ENCODE measurements at regions not wholly inside any gene's neighbourhood (a gene's known extent, or its start where the extent isn't known, plus 50 kb on each side); places are given as distances from the start of the nearest gene placed in this dataset.

GRCh38 chr10:20995123-20995987, 98.2 kb upstream of the NEBL start:
- no peak for DNase-seq

DNA sequence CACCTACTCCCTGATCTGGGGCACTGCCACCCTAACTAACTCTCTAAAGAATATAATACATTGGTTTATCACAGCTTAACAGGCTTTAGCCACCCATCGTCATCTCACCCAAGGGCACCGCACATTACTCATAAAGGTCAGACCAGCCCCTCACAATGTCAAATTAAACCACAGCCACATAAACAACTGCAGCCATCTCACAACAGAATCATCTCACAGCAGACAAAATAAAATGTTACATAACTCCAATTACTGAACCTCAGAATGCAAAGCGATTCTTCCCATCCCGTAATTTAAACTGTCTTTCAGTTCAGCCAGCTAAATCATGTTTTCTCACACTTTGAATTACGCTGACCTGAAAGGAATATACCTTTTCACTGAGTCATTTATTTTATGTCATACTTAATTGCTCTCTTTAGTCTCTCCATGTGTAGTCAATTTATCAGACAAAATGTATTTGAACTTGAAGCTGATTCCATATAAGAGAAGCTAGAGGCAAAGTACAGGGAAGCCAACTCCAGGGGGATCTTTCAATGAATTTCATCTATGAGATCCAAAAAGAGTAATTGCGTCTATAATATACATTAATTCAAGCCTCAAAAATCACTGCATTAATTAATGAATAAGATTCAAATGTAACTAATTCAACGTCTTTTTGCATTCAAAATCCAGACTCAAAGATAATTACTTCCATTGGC, 96.9 kb upstream of the NEBL start:
- DNase-seq, result no peak

DNA sequence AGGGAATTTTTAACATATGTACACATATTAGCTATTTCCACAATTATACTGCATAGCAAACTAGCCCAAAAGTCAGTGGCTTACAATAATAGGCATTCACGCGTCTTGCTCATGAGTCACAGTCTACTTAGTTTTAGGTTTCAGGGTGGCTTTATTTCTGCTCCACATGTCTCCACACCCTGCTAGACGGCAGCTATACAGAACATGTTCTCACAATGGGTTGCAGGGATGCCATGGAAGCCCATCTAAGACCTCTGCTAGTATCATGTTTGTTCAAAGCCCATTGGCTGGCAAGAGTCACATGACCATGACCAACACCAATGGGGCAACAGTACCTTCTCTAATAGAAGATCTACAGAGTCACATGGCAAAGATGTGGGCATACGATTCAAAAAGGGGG, 96.3 kb upstream of the NEBL start:
- DNase-seq, result no peak

DNA sequence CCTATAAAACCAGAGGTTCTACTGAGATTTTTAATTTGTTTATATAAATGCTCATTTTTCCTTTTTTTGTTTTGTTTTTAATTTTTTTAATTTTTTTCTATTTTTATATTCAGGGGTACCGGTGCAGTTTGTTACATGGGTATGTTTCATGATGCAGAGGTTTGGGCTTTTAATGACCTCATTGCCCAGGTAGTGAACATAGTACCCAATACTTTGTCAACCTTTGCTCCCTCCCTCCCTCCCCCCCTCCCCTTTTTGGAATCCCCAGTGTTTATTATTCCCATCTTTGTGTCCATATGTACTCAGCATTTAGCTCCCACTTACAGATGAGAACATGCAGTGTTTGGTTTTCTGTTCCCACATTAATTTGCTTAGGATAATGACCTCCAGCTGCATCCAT, 94.4 kb upstream of the NEBL start:
- DNase-seq, result no peak

GRCh38 chr10:20990604-20991003, 93.5 kb upstream of the NEBL start:
- DNase-seq, result no peak

DNA sequence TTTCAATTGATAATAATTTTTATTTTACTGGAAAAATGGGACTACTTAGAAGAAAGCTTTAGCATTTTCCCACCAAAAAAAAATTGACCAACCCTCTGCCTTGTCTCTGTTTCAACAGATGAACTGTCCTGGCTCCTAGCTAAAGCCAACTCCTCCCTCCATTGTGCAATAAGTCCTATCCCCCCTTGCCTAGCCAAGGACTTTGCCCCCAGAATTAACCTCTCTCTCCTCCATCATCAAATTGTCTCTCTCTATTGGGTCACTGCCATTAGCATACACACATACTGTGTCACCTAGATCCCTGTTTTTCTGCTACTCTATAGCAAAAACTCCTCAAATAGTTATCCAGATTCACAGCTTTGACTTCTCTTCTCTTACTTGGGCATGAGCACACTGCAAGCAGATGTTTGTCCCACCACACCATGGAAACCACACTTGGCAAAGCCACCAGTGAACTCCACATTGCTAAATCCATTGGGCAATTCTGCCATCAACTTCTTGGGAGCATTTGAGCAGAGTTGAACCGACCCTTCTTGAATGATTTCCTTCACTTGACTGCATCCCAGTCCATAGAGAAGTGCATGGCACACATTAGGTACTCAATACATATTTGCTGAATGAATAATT, 91.4 kb upstream of the NEBL start:
- DNase-seq, result no peak

DNA sequence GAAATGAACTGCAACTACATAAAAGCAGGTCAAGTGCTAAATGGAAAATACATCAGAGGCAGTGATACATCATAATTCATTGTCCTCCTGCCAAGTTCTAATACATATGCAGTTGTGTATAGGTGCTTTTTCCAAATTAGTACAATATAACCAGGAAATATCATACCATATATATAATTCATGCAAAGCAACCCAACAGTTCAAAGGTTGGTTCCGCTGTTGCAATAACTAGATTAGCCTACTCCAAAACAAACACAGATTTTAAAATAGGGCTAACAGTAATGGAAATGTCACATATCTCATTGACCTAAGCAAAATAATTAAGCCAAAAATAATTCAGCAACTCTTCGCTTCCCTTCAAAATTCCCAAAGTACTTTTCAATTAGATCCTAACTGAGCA, 88.9 kb upstream of the NEBL start:
- DNase-seq, result no peak

GRCh38 chr10:20984662-20985061, 87.6 kb upstream of the NEBL start:
- DNase-seq, result no peak

- DNase-seq, result no peak
These were observed 84.4 kb upstream of the NEBL start for GRCh38 chr10:20981419-20981953.

DNA sequence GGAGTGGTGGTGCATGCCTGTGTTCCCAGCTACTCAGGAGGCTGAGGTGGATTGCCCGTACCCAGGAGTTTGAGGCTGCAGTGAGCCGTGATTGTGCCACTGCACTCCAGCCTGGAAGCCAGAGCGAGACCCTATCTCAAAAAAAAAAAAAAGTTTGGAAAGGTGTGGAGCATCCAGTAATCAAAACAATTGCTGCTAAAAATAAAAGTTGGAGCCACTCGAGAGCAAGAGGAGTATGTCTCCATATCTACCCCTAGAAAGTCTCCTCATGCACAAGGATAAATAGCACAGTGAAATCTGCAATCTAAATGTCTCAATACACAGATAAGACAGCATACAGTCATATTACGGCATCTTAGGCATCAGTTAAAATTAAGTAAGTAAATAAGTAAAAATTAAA, 81.5 kb upstream of the NEBL start:
- DNase-seq, result no peak

GRCh38 chr10:20977300-20977699, 80.2 kb upstream of the NEBL start:
- DNase-seq, result no peak

DNA sequence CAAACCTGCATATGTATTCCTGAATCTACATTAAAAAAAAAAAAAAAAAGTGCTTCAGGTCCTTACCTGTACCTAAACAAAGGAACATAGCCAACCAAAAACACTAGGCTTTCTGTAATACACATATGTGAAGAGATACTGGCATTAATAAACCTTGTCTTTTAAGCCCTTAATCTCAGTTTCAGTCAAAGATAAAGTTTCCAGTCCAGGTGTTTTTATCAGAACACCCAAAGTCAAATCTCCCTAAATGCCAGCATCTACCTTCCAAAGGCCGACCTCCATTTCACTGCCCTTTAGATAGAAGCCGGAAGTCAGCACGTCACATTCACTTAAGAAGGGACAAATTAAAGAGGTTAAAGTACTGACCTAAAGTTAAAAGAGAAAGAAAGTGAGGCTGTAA, 79.8 kb upstream of the NEBL start:
- no peak for DNase-seq

GRCh38 chr10:20976390-20976789, 79.3 kb upstream of the NEBL start:
- DNase-seq, result no peak

DNA sequence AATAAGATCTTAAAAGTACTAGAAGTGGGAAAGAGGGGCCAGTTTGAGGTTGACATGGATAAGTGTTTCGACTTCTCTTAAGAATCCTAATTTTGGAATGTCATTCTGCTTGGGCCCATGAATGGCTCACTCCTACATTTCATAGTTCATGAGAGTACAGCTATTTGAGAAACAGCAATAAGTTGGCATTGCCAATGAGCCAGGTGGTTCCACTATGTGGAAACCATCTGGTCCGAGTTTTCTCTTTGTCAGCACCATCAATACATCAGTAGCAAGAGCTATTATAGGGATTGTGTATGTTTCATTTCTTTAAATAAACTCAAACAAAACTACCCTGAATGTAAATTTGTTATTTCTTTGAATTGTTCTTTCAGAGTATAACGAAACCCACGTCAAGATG, 78.1 kb upstream of the NEBL start:
- no peak for DNase-seq

GRCh38 chr10:20972925-20973324, 75.8 kb upstream of the NEBL start:
- no peak for DNase-seq

DNA sequence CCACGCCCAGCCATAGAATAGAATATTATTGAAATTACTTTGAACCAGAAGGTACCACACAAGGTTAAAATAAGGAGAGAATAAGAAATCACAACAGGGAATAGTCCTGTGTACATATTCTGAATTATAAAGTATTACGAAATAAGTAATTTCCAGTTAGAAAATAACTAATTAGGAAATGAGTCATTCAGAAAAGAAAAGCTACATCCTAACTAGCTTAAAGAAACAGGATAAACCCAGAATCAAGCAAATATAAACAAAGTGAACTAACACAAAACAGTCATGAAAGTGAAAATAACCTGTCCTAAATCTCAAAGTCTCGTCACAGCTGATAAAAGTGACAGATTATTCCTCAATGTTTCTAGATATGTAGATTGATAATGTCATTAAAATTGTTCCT, 74.8 kb upstream of the NEBL start:
- no peak for DNase-seq

- DNase-seq, result no peak
These were observed 73.6 kb upstream of the NEBL start for GRCh38 chr10:20970708-20971107.

- no peak for DNase-seq
These were observed 72.9 kb upstream of the NEBL start for GRCh38 chr10:20970044-20970443.

- no peak for DNase-seq
These were observed 69.3 kb upstream of the NEBL start for GRCh38 chr10:20966426-20966825.

DNA sequence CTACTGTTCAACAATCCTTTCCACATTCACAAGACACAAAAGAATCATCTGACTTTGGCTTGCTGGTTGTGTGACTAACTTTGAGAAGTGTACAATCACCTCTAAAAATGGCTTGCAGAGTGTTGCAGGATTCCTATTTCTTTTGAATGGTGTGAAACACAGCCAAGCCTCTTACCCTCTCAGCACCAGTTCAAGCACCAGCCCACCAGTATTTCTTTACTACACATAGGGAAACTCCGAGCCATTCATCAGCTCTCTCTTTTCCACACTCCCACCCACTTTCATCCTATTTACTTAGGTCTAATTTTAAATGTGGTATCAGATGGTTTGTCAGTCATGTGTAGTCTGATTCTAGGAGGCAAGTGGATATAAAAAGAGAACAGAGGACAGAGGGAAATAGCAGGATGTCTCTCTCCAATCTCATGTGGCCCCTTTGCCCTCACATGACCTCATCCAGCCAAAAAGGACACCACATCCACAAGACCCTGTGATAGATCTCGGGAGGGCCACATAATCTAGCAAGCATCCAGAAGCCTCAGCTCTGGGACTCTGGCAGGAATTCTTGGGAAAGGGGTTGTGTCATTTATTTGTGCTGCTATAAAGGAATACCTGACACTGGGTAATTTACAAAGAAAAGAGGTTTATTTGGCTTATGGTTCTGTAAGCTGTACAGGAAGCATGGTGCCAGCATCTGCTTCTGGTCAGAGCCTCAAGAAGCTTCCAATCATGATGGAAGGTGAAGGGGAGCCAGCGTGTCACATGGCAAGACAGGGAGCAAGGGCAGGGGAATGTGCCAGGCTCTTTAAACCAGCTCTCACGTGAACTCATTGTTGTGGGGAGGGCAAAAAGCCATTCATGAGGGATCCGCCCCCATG, 66.8 kb upstream of the NEBL start:
- DNase-seq, result no peak

DNA sequence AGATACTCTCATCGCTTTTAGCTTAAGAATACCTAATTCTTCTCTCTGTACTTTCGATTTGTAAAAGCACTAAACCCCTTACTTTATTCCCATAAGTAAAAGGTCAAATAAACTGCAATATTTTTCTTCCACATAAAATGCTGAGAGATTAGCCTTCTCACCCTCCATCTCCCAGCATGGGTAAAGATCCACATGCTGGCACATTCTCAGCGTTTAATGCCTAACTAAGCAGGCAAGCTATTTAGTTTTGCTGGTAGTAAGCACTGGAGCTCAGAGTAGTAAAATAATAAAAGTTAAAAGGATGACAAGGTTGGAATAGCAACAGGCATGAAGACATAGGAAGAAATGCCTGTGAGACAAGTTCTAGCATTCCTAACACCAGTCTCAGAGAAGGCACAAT, 65.9 kb upstream of the NEBL start:
- DNase-seq, result no peak

DNA sequence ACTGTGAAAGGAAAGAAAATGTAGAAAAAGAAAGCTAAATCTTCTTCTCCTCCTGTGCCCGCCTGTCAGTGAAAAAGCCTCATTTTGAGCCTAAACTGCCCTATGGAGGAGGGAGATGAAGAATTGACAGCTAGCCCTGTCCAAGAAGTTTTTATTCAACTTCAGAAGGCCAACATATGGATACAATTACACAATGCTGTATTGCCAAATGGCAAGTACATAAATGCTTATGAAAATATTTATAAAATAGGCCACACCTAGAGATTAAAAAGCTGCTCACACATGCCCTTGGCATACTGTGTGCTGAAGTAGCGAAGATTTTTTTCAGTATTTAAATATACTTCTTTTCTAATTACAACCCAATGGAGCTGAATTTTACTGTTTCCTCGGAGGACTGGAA, 65.1 kb upstream of the NEBL start:
- DNase-seq, result no peak

- DNase-seq, result no peak
These were observed 62.1 kb upstream of the NEBL start for GRCh38 chr10:20959242-20959641.
